PC-9 (cell line): ENCODE measurements at regions not wholly inside any gene's neighbourhood (a gene's known extent, or its start where the extent isn't known, plus 50 kb on each side); places are given as distances from the start of the nearest gene placed in this dataset.

Experiments used
- BruUV-seq: library from RNA; stranded (reverse); fragments of 400-500 nt; replicated peaks from 2 replicates; lab custom pipeline; 2021; lab: Mats Ljungman, UMichigan
- CTCF ChIA-PET: fragments of 300-600 bp; sonication (Branson Sonifier 250); formaldehyde crosslinking; loops from one replicate; lab custom pipeline; 2022; ENCODE audit warnings: antibody characterized with exemption; lab: Charles Lee
- POLR2A ChIA-PET: fragments of 300-600 bp; sonication (Branson Sonifier 250); formaldehyde crosslinking; loops from one replicate; lab custom pipeline; 2022; ENCODE audit warnings: antibody characterized with exemption; ENCODE audit not compliant: unreplicated experiment; lab: Charles Lee
- DNase-seq, 2 experiments: peaks; one replicate each; pipeline versions ENCODE4 v3.0.0 to v3.0.0-alpha.2; 2015 to 2022; ENCODE audit warnings: mixed read lengths in 1 of 2
- H2AFZ ChIP-seq: fragments of 200-600 bp; sonication (generic); 2 replicates; pipeline ENCODE4 v1.8.1; 2017; ENCODE audit warnings: antibody characterized with exemption
- H3F3A ChIP-seq: fragments of 200-600 bp; sonication (generic); 2 replicates; pipeline ENCODE4 v1.8.1; 2017; ENCODE audit warnings: antibody characterized with exemption, mild to moderate bottlenecking, low read depth; ENCODE audit not compliant: insufficient read depth
- H3K27ac ChIP-seq: fragments of 200-600 bp; sonication (generic); 2 replicates; pipeline ENCODE4 v1.6.1; 2016; ENCODE audit warnings: mixed run types
- H3K27me3 ChIP-seq: fragments of 200-600 bp; sonication (generic); 2 replicates; pipeline ENCODE4 v1.6.1; 2016; ENCODE audit warnings: low read depth, mixed run types; ENCODE audit not compliant: insufficient read depth
- H3K36me3 ChIP-seq: fragments of 200-600 bp; sonication (generic); 2 replicates; pipeline ENCODE4 v1.6.1; 2016; ENCODE audit warnings: low read depth, mixed run types
- H3K4me1 ChIP-seq: fragments of 200-600 bp; sonication (generic); replicated peaks from 2 replicates; pipeline ENCODE4 v1.6.1; 2016; ENCODE audit warnings: mixed run types; ENCODE audit not compliant: insufficient read depth
- H3K4me2 ChIP-seq: fragments of 200-600 bp; sonication (generic); 2 replicates; pipeline ENCODE4 v1.6.1; 2017; ENCODE audit warnings: mixed run types
- H3K4me3 ChIP-seq: fragments of 200-600 bp; sonication (generic); 2 replicates; pipeline ENCODE4 v1.6.1; 2016; ENCODE audit warnings: mixed run types
- H3K79me2 ChIP-seq: fragments of 200-600 bp; sonication (generic); 2 replicates; pipeline ENCODE4 v1.6.1; 2017; ENCODE audit warnings: low read depth, mixed run types
- H3K9me2 ChIP-seq: fragments of 200-600 bp; sonication (generic); 2 replicates; pipeline ENCODE4 v1.8.1; 2017; ENCODE audit warnings: mild to moderate bottlenecking; ENCODE audit not compliant: insufficient read depth
- H3K9me3 ChIP-seq: fragments of 200-600 bp; sonication (generic); 2 replicates; pipeline ENCODE4 v1.8.1; 2016; ENCODE audit warnings: low read depth; ENCODE audit not compliant: insufficient read depth
- H4K20me1 ChIP-seq: fragments of 200-600 bp; sonication (generic); 2 replicates; pipeline ENCODE4 v1.8.1; 2017; ENCODE audit not compliant: insufficient read depth
- CTCF ChIP-seq: fragments of 200-600 bp; sonication (generic); conservative IDR thresholded peaks from 2 replicates; pipeline ENCODE4 v1.6.1; 2017; ENCODE audit warnings: mixed run types, antibody characterized with exemption, mild to moderate bottlenecking, moderate library complexity
- EZH2 ChIP-seq: fragments of 200-600 bp; sonication (generic); IDR thresholded peaks from 2 replicates; pipeline ENCODE4 v1.8.0; 2017; ENCODE audit warnings: antibody characterized with exemption, low read depth
- intact Hi-C: fragments of 100-400 bp; cut with micrococcal nuclease; formaldehyde crosslinking; loops from one replicate; pipeline ENCODE4 v1.10.0; 2022; ENCODE audit not compliant: unreplicated experiment

GRCh38 chr6:71496018-71496721 is 207.6 kb downstream of the OGFRL1 start:
- H3K9me2 ChIP-seq, result no peaks in the 10 kb centered on the region
- TF ChIP-seq EZH2, result no peak
- no peak for TF ChIP-seq CTCF
- H3K36me3 ChIP-seq, result no peaks in the 10 kb centered on the region
- H3K79me2 ChIP-seq, result no peaks in the 10 kb centered on the region
- H4K20me1 ChIP-seq, result no peaks in the 10 kb centered on the region
- BruUV-seq, result no TSS peak
- H2AFZ ChIP-seq, result 0 out of 2 replicates have a peak overlapping the region, but pooled peaks have one; percentile 15
- no peaks in the 10 kb centered on the region for H3K27me3 ChIP-seq
- H3K4me2 ChIP-seq, result no peak overlapping the region
- H3K4me3 ChIP-seq, result no peak overlapping the region
- intact Hi-C loops, result loop anchor here (5.0 kb wide), 1 partner anchor 79 kb away; no protein-coding TSS in a partner anchor
- no peak overlapping the region for H3K27ac ChIP-seq
- ChIA-PET CTCF (no interaction called here), POLR2A (interaction anchor here (0.5 kb wide), 1 partner anchor 39 kb away, joined by 3 read pairs; no protein-coding TSS in a partner anchor)
- H3K9me3 ChIP-seq, result no peaks in the 10 kb centered on the region
- DNase-seq, result no peak
- peaks cover 20% of the 10 kb centered on the region; the same call in 1 of the 2 replicates for H3K4me1 ChIP-seq
- H3F3A ChIP-seq, result peaks cover 4% of the 10 kb centered on the region; the same call in 1 of the 2 replicates

GRCh38 chr6:71496722-71497033 is 208.1 kb downstream of the OGFRL1 start:
- Histone ChIP-seq H3K4me2 (no peak overlapping the region), H3K9me3 (no peaks in the 10 kb centered on the region), H3K27ac (no peak overlapping the region), H3K4me1 (0 out of 2 replicates have a peak, but pooled peaks cover 16% of the 10 kb centered on the region), H3K9me2 (no peaks in the 10 kb centered on the region), H3K4me3 (no peak overlapping the region), H3K36me3 (no peaks in the 10 kb centered on the region), H3K79me2 (no peaks in the 10 kb centered on the region), H3F3A (peaks cover 4% of the 10 kb centered on the region; the same call in 1 of the 2 replicates), H3K27me3 (no peaks in the 10 kb centered on the region), H4K20me1 (no peaks in the 10 kb centered on the region), H2AFZ (0 out of 2 replicates have a peak overlapping the region, but pooled peaks have one; percentile 15)
- no peak for DNase-seq
- CTCF ChIA-PET, result no interaction called here
- TF ChIP-seq CTCF (no peak), EZH2 (no peak)
- intact Hi-C loops, result loop anchor here (5.0 kb wide), 1 partner anchor 79 kb away; no protein-coding TSS in a partner anchor
- POLR2A ChIA-PET, result no interaction called here
- no TSS peak for BruUV-seq

- intact Hi-C loops, result loop anchor here (5.0 kb wide), 1 partner anchor 81 kb away; no protein-coding TSS in a partner anchor
- Histone ChIP-seq H3K27me3 (no peaks in the 10 kb centered on the region), H3K36me3 (no peaks in the 10 kb centered on the region), H3K4me3 (no peak overlapping the region), H3K9me3 (no peaks in the 10 kb centered on the region), H3K9me2 (no peaks in the 10 kb centered on the region), H4K20me1 (no peaks in the 10 kb centered on the region), H3K4me1 (0 out of 2 replicates have a peak, but pooled peaks cover 16% of the 10 kb centered on the region), H3K27ac (no peak overlapping the region), H3K79me2 (no peaks in the 10 kb centered on the region), H2AFZ (no peak overlapping the region), H3F3A (peaks cover 4% of the 10 kb centered on the region; the same call in 1 of the 2 replicates), H3K4me2 (no peak overlapping the region)
- CTCF ChIA-PET, result interaction anchor here (0.7 kb wide), 1 partner anchor 10 kb away, joined by 3 read pairs; no protein-coding TSS in a partner anchor
- no TSS peak for BruUV-seq
- TF ChIP-seq CTCF, result no peak
- TF ChIP-seq EZH2, result no peak
- POLR2A ChIA-PET, result interaction anchor here (0.6 to 0.8 kb wide), 3 partner anchors 10 to 81 kb away, joined by 3 to 8 read pairs (median 5); no protein-coding TSS in a partner anchor
- peak; percentile 26 to 67 for DNase-seq
Measured at GRCh38 chr6:71498638-71499037, 210.0 kb downstream of the OGFRL1 start.
